CD14-positive monocyte (primary cell): ENCODE measurements at regions not wholly inside any gene's neighbourhood (a gene's known extent, or its start where the extent isn't known, plus 50 kb on each side); places are given as distances from the start of the nearest gene placed in this dataset.

Source experiments
- DNase-seq, 3 donors: peaks; one replicate each; pipeline ENCODE4 v3.0.0-alpha.2; 2011 to 2022
- H2AFZ ChIP-seq: 2 replicates; pipeline ENCODE4 v1.6.0; 2012; ENCODE audit warnings: mild to moderate bottlenecking, low read depth, low read length, inconsistent platforms; ENCODE audit not compliant: insufficient read depth, poor library complexity, severe bottlenecking
- H3K27ac ChIP-seq, 2 donors: 1 replicate in 1 of 2; 2 replicates in 1 of 2; pipeline ENCODE4 v1.5.1; 2012 to 2013; ENCODE audit warnings: low read length in 2 of 2, control low read depth in 1 of 2, inconsistent platforms in 1 of 2, low read depth in 1 of 2, mild to moderate bottlenecking in 1 of 2
- H3K27me3 ChIP-seq, 2 donors: one replicate each; pipeline versions ENCODE4 v1.6.0 to v1.6.1; 2011 to 2013; ENCODE audit warnings: low read length in 2 of 2; ENCODE audit not compliant: control insufficient read depth in 2 of 2, insufficient read depth in 2 of 2
- H3K36me3 ChIP-seq, 2 donors: replicated peaks in 1 of 2; 1 replicate in 1 of 2; 2 replicates in 1 of 2; pipeline versions ENCODE4 v1.5.1 to v1.6.1; 2012 to 2013; ENCODE audit warnings: low read length in 2 of 2, control low read depth in 1 of 2, inconsistent platforms in 1 of 2, mild to moderate bottlenecking in 1 of 2; ENCODE audit not compliant: insufficient read depth in 2 of 2, control insufficient read depth in 1 of 2
- H3K4me1 ChIP-seq, 2 donors: 1 replicate in 1 of 2; 2 replicates in 1 of 2; pipeline versions ENCODE4 v1.5.1 to v1.6.1; 2012 to 2013; ENCODE audit warnings: low read length in 2 of 2, control low read depth in 1 of 2, inconsistent platforms in 1 of 2, mild to moderate bottlenecking in 1 of 2, moderate library complexity in 1 of 2; ENCODE audit not compliant: insufficient read depth in 2 of 2, control insufficient read depth in 1 of 2
- H3K4me2 ChIP-seq: replicated peaks from 2 replicates; pipeline ENCODE3; 2012; ENCODE audit warnings: low read length, moderate library complexity, mild to moderate bottlenecking; ENCODE audit not compliant: poor library complexity, severe bottlenecking; ENCODE audit errors: extremely low read depth
- H3K4me3 ChIP-seq, 3 experiments: fragments of 200-600 bp in 1 of 3; sonication (generic) in 1 of 3; replicated peaks in 1 of 3; 1 replicate in 2 of 3; 2 replicates in 1 of 3; pipeline ENCODE4 v1.5.1; 2011 to 2013; ENCODE audit warnings: low read length in 3 of 3, mild to moderate bottlenecking in 3 of 3, control low read depth in 2 of 3, low read depth in 2 of 3, inconsistent platforms in 1 of 3, moderate library complexity in 1 of 3
- H3K79me2 ChIP-seq: 2 replicates; pipeline ENCODE4 v1.6.0; 2012; ENCODE audit warnings: mild to moderate bottlenecking, control low read depth, inconsistent platforms, low read length, moderate library complexity; ENCODE audit not compliant: insufficient read depth
- H3K9ac ChIP-seq: 2 replicates; pipeline ENCODE4 v1.6.0; 2017; ENCODE audit warnings: low read length, mild to moderate bottlenecking; ENCODE audit not compliant: insufficient read depth, poor library complexity, severe bottlenecking
- H3K9me3 ChIP-seq, 2 donors: replicated peaks in 1 of 2; 1 replicate in 1 of 2; 2 replicates in 1 of 2; pipeline versions ENCODE4 v1.5.1 to v1.6.1; 2012 to 2013; ENCODE audit warnings: low read length in 2 of 2, control low read depth in 1 of 2; ENCODE audit not compliant: control insufficient read depth in 1 of 2, insufficient read depth in 1 of 2
- H4K20me1 ChIP-seq: 2 replicates; pipeline ENCODE4 v1.6.0; 2012; ENCODE audit warnings: mild to moderate bottlenecking, low read length, control low read depth, moderate library complexity; ENCODE audit not compliant: insufficient read depth
- H3K27ac Mint-ChIP-seq, 7 donors: one replicate each; pipeline ENCODE4 v1.8.0; 2020; ENCODE audit warnings: mild to moderate bottlenecking in 7 of 7, mixed read lengths in 7 of 7, moderate library complexity in 6 of 7, inconsistent platforms in 2 of 7
- H3K27me3 Mint-ChIP-seq, 3 donors: one replicate each; pipeline ENCODE4 v1.8.0; 2021 to 2022; ENCODE audit warnings: low read depth in 3 of 3, mild to moderate bottlenecking in 3 of 3, mixed read lengths in 3 of 3, moderate library complexity in 3 of 3, inconsistent platforms in 1 of 3
- H3K36me3 Mint-ChIP-seq, 2 donors: one replicate each; pipeline ENCODE4 v1.8.0; 2020; ENCODE audit warnings: mixed read lengths in 2 of 2, inconsistent platforms in 1 of 2, mild to moderate bottlenecking in 1 of 2
- H3K4me1 Mint-ChIP-seq: one replicate; pipeline ENCODE4 v1.8.0; 2020; ENCODE audit warnings: mild to moderate bottlenecking, mixed read lengths
- H3K4me3 Mint-ChIP-seq, 2 donors: one replicate each; pipeline ENCODE4 v1.8.0; 2020; ENCODE audit warnings: mild to moderate bottlenecking in 2 of 2, mixed read lengths in 2 of 2, moderate library complexity in 1 of 2
- H3K9me3 Mint-ChIP-seq, 7 donors: one replicate each; pipeline ENCODE4 v1.8.0; 2020 to 2022; ENCODE audit warnings: mixed read lengths in 7 of 7, mild to moderate bottlenecking in 6 of 7, moderate library complexity in 6 of 7, inconsistent platforms in 2 of 7
- WGBS: methylation state at CpG from one replicate; pipeline ENCODE4 v1.1.5; 2013; ENCODE audit warnings: missing lambda C conversion rate; ENCODE audit not compliant: insufficient coverage; 5-methylcytosine and 5-hydroxymethylcytosine counted together
- intact Hi-C, 2 donors: fragments of 100-400 bp; cut with micrococcal nuclease; formaldehyde crosslinking; loops; one replicate each; pipeline versions ENCODE4 v1.15.0 to v1.15.1; 2023
- TF ChIP-seq, protein P1 (sequence below): fragments of 200-600 bp; IDR thresholded peaks from one replicate; pipeline ENCODE4 v1.8.0; 2022; ENCODE audit warnings: antibody characterized with exemption, mild to moderate bottlenecking

DNA sequence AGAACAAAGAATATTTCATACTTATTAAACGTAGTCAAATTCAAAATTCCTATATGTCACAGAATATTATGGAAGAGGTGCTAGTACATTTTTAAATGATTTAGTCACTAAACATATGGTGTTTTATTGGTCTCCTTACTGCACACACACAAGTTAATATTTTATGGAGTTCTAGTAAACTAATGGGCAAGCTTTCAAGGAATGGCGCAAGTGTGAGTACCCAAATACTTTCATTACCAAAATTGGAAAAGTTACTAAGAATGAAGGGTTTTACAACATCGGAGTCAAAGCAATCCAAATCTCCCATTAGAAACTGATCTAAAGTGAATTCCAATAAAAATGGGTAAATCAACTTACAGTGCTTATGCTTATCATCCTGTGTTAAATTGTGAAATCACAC is 921.9 kb downstream of the ADGRL2 start:
- Mint-ChIP-seq H3K27me3 (no peaks in the 10 kb centered on the region), H3K27ac (no peak overlapping the region), H3K4me1 (no peaks in the 10 kb centered on the region), H3K4me3 (no peak overlapping the region), H3K36me3 (no peaks in the 10 kb centered on the region), H3K9me3 (peaks cover 0 to 8% (median 2%) of the 10 kb centered on the region in 7 donors)
- Histone ChIP-seq H3K9ac (no peak overlapping the region), H3K27me3 (no peaks in the 10 kb centered on the region), H3K27ac (no peak overlapping the region), H4K20me1 (no peaks in the 10 kb centered on the region), H3K4me3 (no peak overlapping the region), H2AFZ (no peak overlapping the region), H3K9me3 (no peaks in the 10 kb centered on the region), H3K4me2 (no peak overlapping the region), H3K36me3 (no peaks in the 10 kb centered on the region), H3K79me2 (no peaks in the 10 kb centered on the region), H3K4me1 (no peaks in the 10 kb centered on the region)
- TF ChIP-seq, protein P1, sequence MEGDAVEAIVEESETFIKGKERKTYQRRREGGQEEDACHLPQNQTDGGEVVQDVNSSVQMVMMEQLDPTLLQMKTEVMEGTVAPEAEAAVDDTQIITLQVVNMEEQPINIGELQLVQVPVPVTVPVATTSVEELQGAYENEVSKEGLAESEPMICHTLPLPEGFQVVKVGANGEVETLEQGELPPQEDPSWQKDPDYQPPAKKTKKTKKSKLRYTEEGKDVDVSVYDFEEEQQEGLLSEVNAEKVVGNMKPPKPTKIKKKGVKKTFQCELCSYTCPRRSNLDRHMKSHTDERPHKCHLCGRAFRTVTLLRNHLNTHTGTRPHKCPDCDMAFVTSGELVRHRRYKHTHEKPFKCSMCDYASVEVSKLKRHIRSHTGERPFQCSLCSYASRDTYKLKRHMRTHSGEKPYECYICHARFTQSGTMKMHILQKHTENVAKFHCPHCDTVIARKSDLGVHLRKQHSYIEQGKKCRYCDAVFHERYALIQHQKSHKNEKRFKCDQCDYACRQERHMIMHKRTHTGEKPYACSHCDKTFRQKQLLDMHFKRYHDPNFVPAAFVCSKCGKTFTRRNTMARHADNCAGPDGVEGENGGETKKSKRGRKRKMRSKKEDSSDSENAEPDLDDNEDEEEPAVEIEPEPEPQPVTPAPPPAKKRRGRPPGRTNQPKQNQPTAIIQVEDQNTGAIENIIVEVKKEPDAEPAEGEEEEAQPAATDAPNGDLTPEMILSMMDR: no peak
- no CpG with 5 or more reads among the region's 3 CpGs for WGBS
- intact Hi-C loops: no loop called here
- DNase-seq: no peak

DNA sequence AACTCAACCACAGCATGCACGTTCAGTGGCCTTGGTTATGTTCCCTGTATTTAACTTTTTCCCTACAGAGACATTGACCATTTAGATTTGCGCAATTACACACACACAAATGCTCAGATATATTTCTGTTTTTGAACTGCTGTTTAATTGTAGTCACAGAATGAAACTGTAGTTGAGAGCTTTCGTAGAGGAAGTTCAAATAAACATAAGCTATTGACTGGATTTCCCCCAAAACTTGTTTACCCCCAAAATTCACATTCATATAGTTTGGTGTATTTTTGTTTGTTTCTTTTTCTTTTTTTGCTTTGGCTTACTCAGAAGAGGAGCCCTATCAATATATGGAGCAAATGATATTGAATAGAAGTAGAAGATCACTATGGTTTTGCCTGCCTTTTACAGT is 921.0 kb downstream of the ADGRL2 start:
- DNase-seq: no peak
- Mint-ChIP-seq H3K27ac (no peak overlapping the region), H3K36me3 (no peaks in the 10 kb centered on the region), H3K4me1 (no peaks in the 10 kb centered on the region), H3K4me3 (no peak overlapping the region), H3K9me3 (peaks cover 0 to 8% (median 2%) of the 10 kb centered on the region in 7 donors), H3K27me3 (no peaks in the 10 kb centered on the region)
- H3K27me3 ChIP-seq: no peaks in the 10 kb centered on the region
- WGBS: 100% methylated on average over 1 of the region's 3 CpGs
- intact Hi-C loops: no loop called here
- H3K9me3 ChIP-seq: no peaks in the 10 kb centered on the region
- TF ChIP-seq, protein P1: no peak
- no peak overlapping the region for H3K4me2 ChIP-seq
- H2AFZ ChIP-seq: no peak overlapping the region
- no peaks in the 10 kb centered on the region for H3K4me1 ChIP-seq
- no peaks in the 10 kb centered on the region for H3K36me3 ChIP-seq
- H3K4me3 ChIP-seq: no peak overlapping the region
- H4K20me1 ChIP-seq: no peaks in the 10 kb centered on the region
- no peak overlapping the region for H3K27ac ChIP-seq
- H3K9ac ChIP-seq: no peak overlapping the region
- H3K79me2 ChIP-seq: no peaks in the 10 kb centered on the region
